ENCODE measurements at regions not wholly inside any gene's neighbourhood (a gene's known extent, or its start where the extent isn't known, plus 50 kb on each side); places are given as distances from the start of the nearest gene placed in this dataset.
A peak's percentile ranks its signal among the peaks of the same experiment; 100 is the strongest.

- DNase-seq: no peak
Measured at GRCh38 chr3:5429517-5429890, 242.0 kb downstream of the EDEM1 start.

- no peak for DNase-seq
Measured at GRCh38 chr3:5430701-5431100, 243.2 kb downstream of the EDEM1 start.

- no peak for DNase-seq
Measured at GRCh38 chr3:5431146-5431545, 243.6 kb downstream of the EDEM1 start.

- no peak for DNase-seq
Measured at GRCh38 chr3:5431811-5432378, 244.4 kb downstream of the EDEM1 start.

GRCh38 chr3:5437296-5437782, 249.8 kb downstream of the EDEM1 start:
- DNase-seq: no peak

- no peak for DNase-seq
Measured at GRCh38 chr3:5437783-5438323, 250.3 kb downstream of the EDEM1 start.

GRCh38 chr3:5441401-5441800, 253.9 kb downstream of the EDEM1 start:
- no peak for DNase-seq

GRCh38 chr3:5442106-5442785, 254.7 kb downstream of the EDEM1 start:
- DNase-seq: no peak

- DNase-seq: no peak
Measured at GRCh38 chr3:5442786-5443138, 255.3 kb downstream of the EDEM1 start.

- no peak for DNase-seq
Measured at GRCh38 chr3:5444253-5444652, 256.7 kb downstream of the EDEM1 start.

- DNase-seq: no peak
Measured at GRCh38 chr3:5445676-5446201, 258.2 kb downstream of the EDEM1 start.

- DNase-seq: no peak
Measured at GRCh38 chr3:5448246-5448645, 260.7 kb downstream of the EDEM1 start.

GRCh38 chr3:5448816-5449215, 261.3 kb downstream of the EDEM1 start:
- DNase-seq: no peak

GRCh38 chr3:5456199-5456598, 268.7 kb downstream of the EDEM1 start:
- no peak for DNase-seq

GRCh38 chr3:5458526-5458925, 271.0 kb downstream of the EDEM1 start:
- DNase-seq: no peak

GRCh38 chr3:5462086-5462485, 274.6 kb downstream of the EDEM1 start:
- no peak for DNase-seq

- no peak for DNase-seq
Measured at GRCh38 chr3:5463991-5464390, 276.5 kb downstream of the EDEM1 start.

- no peak for DNase-seq
Measured at GRCh38 chr3:5464649-5465048, 277.1 kb downstream of the EDEM1 start.

GRCh38 chr3:5465183-5465582, 277.7 kb downstream of the EDEM1 start:
- no peak for DNase-seq

GRCh38 chr3:5466065-5466464, 278.6 kb downstream of the EDEM1 start:
- no peak for DNase-seq

- no peak for DNase-seq
Measured at GRCh38 chr3:5466717-5467116, 279.2 kb downstream of the EDEM1 start.

GRCh38 chr3:5473471-5473870, 286.0 kb downstream of the EDEM1 start:
- DNase-seq: no peak

- no peak for DNase-seq
Measured at GRCh38 chr3:5476403-5476802, 288.9 kb downstream of the EDEM1 start.

GRCh38 chr3:5479229-5479799, 291.8 kb downstream of the EDEM1 start:
- DNase-seq: peak; percentile 49
